ENCODE measurements at regions not wholly inside any gene's neighbourhood (a gene's known extent, or its start where the extent isn't known, plus 50 kb on each side); places are given as distances from the start of the nearest gene placed in this dataset.

- Histone ChIP-seq H3K4me3 (no peak overlapping the region), H3K27ac (no peak overlapping the region), H3K4me1 (no peaks in the 10 kb centered on the region), H3K36me3 (no peaks in the 10 kb centered on the region), H3K9me3 (no peaks in the 10 kb centered on the region), H3K27me3 (no peaks in the 10 kb centered on the region)
- WGBS, 2 donors = 80% methylated on average over 4 of the region's 4 CpGs
- TF ChIP-seq EP300 (IDR thresholded peaks at IDR 0.05) = no peak
- no peak for TF ChIP-seq CTCF (IDR thresholded peaks at IDR 0.05)
- no peak for TF ChIP-seq POLR2A (IDR thresholded peaks at IDR 0.05)
- DNase-seq (ENCODE audit: low spot score in 2 of 2) = no peak
Measured at GRCh38 chr9:26513730-26514129, 378.9 kb downstream of the CAAP1 start.

GRCh38 chr9:26510137-26510536, 382.5 kb downstream of the CAAP1 start:
- H3K27me3 ChIP-seq = no peaks in the 10 kb centered on the region
- WGBS, 2 donors = 63 to 68% methylated on average over 3 of the region's 3 CpGs
- TF ChIP-seq EP300 (IDR thresholded peaks at IDR 0.05) (no peak), POLR2A (IDR thresholded peaks at IDR 0.05) (no peak), CTCF (IDR thresholded peaks at IDR 0.05) (no peak)
- H3K4me3 ChIP-seq = no peak overlapping the region
- H3K36me3 ChIP-seq = no peaks in the 10 kb centered on the region
- no peak overlapping the region for H3K27ac ChIP-seq
- no peak for DNase-seq (ENCODE audit: low spot score in 2 of 2)
- no peaks in the 10 kb centered on the region for H3K4me1 ChIP-seq
- H3K9me3 ChIP-seq = no peaks in the 10 kb centered on the region

GRCh38 chr9:26508897-26509296, 383.7 kb downstream of the CAAP1 start:
- Histone ChIP-seq H3K36me3 (no peaks in the 10 kb centered on the region), H3K9me3 (no peaks in the 10 kb centered on the region), H3K4me1 (no peaks in the 10 kb centered on the region), H3K4me3 (no peak overlapping the region), H3K27me3 (no peaks in the 10 kb centered on the region), H3K27ac (no peak overlapping the region)
- 93 to 97% methylated on average over 3 of the region's 3 CpGs for WGBS, 2 donors
- no peak for TF ChIP-seq CTCF (IDR thresholded peaks at IDR 0.05)
- no peak for TF ChIP-seq POLR2A (IDR thresholded peaks at IDR 0.05)
- TF ChIP-seq EP300 (IDR thresholded peaks at IDR 0.05) = no peak
- no peak for DNase-seq (ENCODE audit: low spot score in 2 of 2)

GRCh38 chr9:26504057-26504456, 388.5 kb downstream of the CAAP1 start:
- no peak overlapping the region for H3K4me3 ChIP-seq
- WGBS, 2 donors = 22 to 28% methylated on average over 2 of the region's 2 CpGs
- no peaks in the 10 kb centered on the region for H3K27me3 ChIP-seq
- DNase-seq (ENCODE audit: low spot score in 2 of 2) = no peak
- TF ChIP-seq CTCF (IDR thresholded peaks at IDR 0.05) (no peak), EP300 (IDR thresholded peaks at IDR 0.05) (no peak)
- H3K4me1 ChIP-seq = no peaks in the 10 kb centered on the region
- no peaks in the 10 kb centered on the region for H3K36me3 ChIP-seq
- H3K27ac ChIP-seq = no peak overlapping the region
- H3K9me3 ChIP-seq = no peaks in the 10 kb centered on the region

- H3K9me3 ChIP-seq = peaks cover 0 to 5% (median 0%) of the 10 kb centered on the region in 4 donors
- no peak overlapping the region for H3K27ac ChIP-seq
- H3K4me3 ChIP-seq = no peak overlapping the region
- TF ChIP-seq POLR2A (IDR thresholded peaks at IDR 0.05) = no peak
- no peak for TF ChIP-seq CTCF (IDR thresholded peaks at IDR 0.05)
- TF ChIP-seq EP300 (IDR thresholded peaks at IDR 0.05) = no peak
- no peaks in the 10 kb centered on the region for H3K4me1 ChIP-seq
- no peaks in the 10 kb centered on the region for H3K27me3 ChIP-seq
- 68 to 72% methylated on average over 3 of the region's 3 CpGs for WGBS, 2 donors
- H3K36me3 ChIP-seq = no peaks in the 10 kb centered on the region
- no peak for DNase-seq (ENCODE audit: low spot score in 2 of 2)
Measured at GRCh38 chr9:26502311-26502710, 390.3 kb downstream of the CAAP1 start.
